H9 (cell line): ENCODE measurements at regions not wholly inside any gene's neighbourhood (a gene's known extent, or its start where the extent isn't known, plus 50 kb on each side); places are given as distances from the start of the nearest gene placed in this dataset.

Experiments
- DNase-seq: peaks from one replicate; pipeline ENCODE4 v3.0.0-alpha.2; 2017
- H2AFZ ChIP-seq: one replicate; pipeline ENCODE4 v1.6.1; 2013; ENCODE audit warnings: mild to moderate bottlenecking, low read length, control low read depth, moderate library complexity
- H2AK5ac ChIP-seq: 2 replicates; pipeline ENCODE4 v1.6.1; 2013; ENCODE audit warnings: low read length, control low read depth, mixed read lengths; ENCODE audit not compliant: insufficient read length
- H2BK120ac ChIP-seq: one replicate; pipeline ENCODE4 v1.6.1; 2013; ENCODE audit warnings: low read depth, mild to moderate bottlenecking, low read length, control low read depth, inconsistent platforms; ENCODE audit not compliant: poor library complexity, severe bottlenecking
- H2BK12ac ChIP-seq: 2 replicates; pipeline ENCODE4 v1.6.1; 2013; ENCODE audit warnings: low read length, control low read depth, mixed read lengths, low read depth; ENCODE audit not compliant: insufficient read length
- H2BK15ac ChIP-seq: 2 replicates; pipeline ENCODE4 v1.6.1; 2013; ENCODE audit warnings: low read depth, low read length, control low read depth
- H2BK20ac ChIP-seq: one replicate; pipeline ENCODE4 v1.6.1; 2013; ENCODE audit warnings: low read depth, mild to moderate bottlenecking, low read length, control low read depth, inconsistent platforms; ENCODE audit not compliant: poor library complexity, severe bottlenecking
- H2BK5ac ChIP-seq: 2 replicates; pipeline ENCODE4 v1.6.1; 2013; ENCODE audit warnings: low read length, control low read depth, mixed read lengths; ENCODE audit not compliant: insufficient read length
- H3K14ac ChIP-seq: 2 replicates; pipeline ENCODE4 v1.6.1; 2013; ENCODE audit warnings: low read length, control low read depth; ENCODE audit not compliant: insufficient read depth
- H3K18ac ChIP-seq: 2 replicates; pipeline ENCODE4 v1.6.1; 2013; ENCODE audit warnings: low read depth, mild to moderate bottlenecking, mixed read lengths, low read length, control low read depth; ENCODE audit not compliant: insufficient read length
- H3K23ac ChIP-seq: 2 replicates; pipeline ENCODE4 v1.6.1; 2013; ENCODE audit warnings: low read length, control low read depth, mixed read lengths, low read depth; ENCODE audit not compliant: insufficient read length
- H3K23me2 ChIP-seq: 2 replicates; pipeline ENCODE4 v1.6.1; 2013; ENCODE audit warnings: low read depth, mild to moderate bottlenecking, mixed read lengths, low read length, control low read depth; ENCODE audit not compliant: insufficient read length, poor library complexity, severe bottlenecking
- H3K27ac ChIP-seq: 2 replicates; pipeline ENCODE4 v1.5.1; 2013; ENCODE audit warnings: low read length, control low read depth, mixed read lengths, low read depth; ENCODE audit not compliant: insufficient read length
- H3K27me3 ChIP-seq: 2 replicates; pipeline ENCODE4 v1.6.1; 2013; ENCODE audit warnings: low read length, control low read depth, inconsistent platforms; ENCODE audit not compliant: insufficient read depth
- H3K4ac ChIP-seq: 2 replicates; pipeline ENCODE4 v1.6.1; 2013; ENCODE audit warnings: low read depth, mild to moderate bottlenecking, control low read depth, inconsistent platforms, low read length, moderate library complexity
- H3K4me1 ChIP-seq: 2 replicates; pipeline ENCODE4 v1.6.1; 2013; ENCODE audit warnings: low read length, control low read depth, inconsistent platforms; ENCODE audit not compliant: insufficient read depth
- H3K4me2 ChIP-seq: 2 replicates; pipeline ENCODE4 v1.6.1; 2013; ENCODE audit warnings: low read length, control low read depth, mixed read lengths; ENCODE audit not compliant: insufficient read length, insufficient read depth
- H3K56ac ChIP-seq: 2 replicates; pipeline ENCODE4 v1.6.1; 2013; ENCODE audit warnings: low read depth, mild to moderate bottlenecking, mixed read lengths, low read length, control low read depth; ENCODE audit not compliant: insufficient read length
- H3K79me1 ChIP-seq: 2 replicates; pipeline ENCODE4 v1.6.1; 2013; ENCODE audit warnings: low read depth, mild to moderate bottlenecking, moderate library complexity, low read length, control low read depth, inconsistent platforms; ENCODE audit not compliant: insufficient read depth, poor library complexity, severe bottlenecking
- H3K79me2 ChIP-seq: 2 replicates; pipeline ENCODE4 v1.6.1; 2013; ENCODE audit warnings: low read length, control low read depth, inconsistent platforms; ENCODE audit not compliant: insufficient read depth
- H3K9ac ChIP-seq: 2 replicates; pipeline ENCODE4 v1.6.1; 2013; ENCODE audit warnings: low read length, control low read depth, mixed read lengths; ENCODE audit not compliant: insufficient read length; ENCODE audit errors: extremely low read depth
- H3K9me3 ChIP-seq: one replicate; pipeline ENCODE4 v1.6.1; 2013; ENCODE audit warnings: low read depth, low read length, inconsistent platforms; ENCODE audit not compliant: control insufficient read depth
- H3T11ph ChIP-seq: one replicate; pipeline ENCODE4 v1.6.1; 2013; ENCODE audit warnings: mild to moderate bottlenecking, low read length, control low read depth, inconsistent platforms
- H4K20me1 ChIP-seq: one replicate; pipeline ENCODE4 v1.6.1; 2013; ENCODE audit not compliant: control insufficient read depth, insufficient read length, insufficient read depth
- H4K5ac ChIP-seq: 2 replicates; pipeline ENCODE4 v1.6.1; 2013; ENCODE audit warnings: low read depth, mild to moderate bottlenecking, mixed read lengths, low read length, control low read depth; ENCODE audit not compliant: insufficient read length
- H4K8ac ChIP-seq: replicated peaks from 2 replicates; pipeline ENCODE4 v1.6.1; 2013; ENCODE audit warnings: low read length, control low read depth, mixed read lengths, low read depth; ENCODE audit not compliant: insufficient read length
- H4K91ac ChIP-seq: 2 replicates; pipeline ENCODE4 v1.6.1; 2013; ENCODE audit warnings: low read depth, mild to moderate bottlenecking, moderate library complexity, mixed read lengths, low read length, control low read depth; ENCODE audit not compliant: insufficient read length
- H3K27ac Mint-ChIP-seq, 3 experiments: 2 replicates in 2 of 3; 3 replicates in 1 of 3; pipeline ENCODE4 v1.8.0; 2020 to 2021; ENCODE audit warnings: mixed read lengths in 3 of 3, mild to moderate bottlenecking in 1 of 3, moderate library complexity in 1 of 3
- H3K27me3 Mint-ChIP-seq: 2 replicates; pipeline ENCODE4 v1.8.0; 2021; ENCODE audit warnings: low read depth, mild to moderate bottlenecking, moderate library complexity, mixed read lengths
- H3K36me3 Mint-ChIP-seq, 3 experiments: 2 replicates in 2 of 3; 3 replicates in 1 of 3; pipeline ENCODE4 v1.8.0; 2020 to 2021; ENCODE audit warnings: low read depth in 3 of 3, mixed read lengths in 3 of 3; ENCODE audit not compliant: insufficient read depth in 1 of 3
- H3K4me1 Mint-ChIP-seq, 2 experiments: 2 replicates each; pipeline ENCODE4 v1.8.0; 2020; ENCODE audit warnings: mixed read lengths in 2 of 2
- H3K4me3 Mint-ChIP-seq, 2 experiments: 2 replicates in 1 of 2; 3 replicates in 1 of 2; pipeline ENCODE4 v1.8.0; 2020 to 2021; ENCODE audit warnings: mild to moderate bottlenecking in 2 of 2, mixed read lengths in 2 of 2, moderate library complexity in 1 of 2
- H3K9me3 Mint-ChIP-seq, 2 experiments: 2 replicates in 1 of 2; 3 replicates in 1 of 2; pipeline ENCODE4 v1.8.0; 2020; ENCODE audit warnings: mild to moderate bottlenecking in 2 of 2, mixed read lengths in 2 of 2, moderate library complexity in 1 of 2
- CTCF ChIP-seq: fragments of 200-600 bp; sonication (generic); conservative IDR thresholded peaks from 3 replicates; pipeline ENCODE4 v1.8.0; 2021; ENCODE audit warnings: antibody characterized with exemption, mild to moderate bottlenecking
- WGBS: extraction: QIAGEN DNeasy Blood & Tissue Kit; methylation state at CpG from one replicate; pipeline ENCODE4 v1.1.7; 2013; ENCODE audit warnings: missing lambda C conversion rate, low lambda C conversion rate, mixed read lengths; ENCODE audit not compliant: insufficient read length; ENCODE audit errors: extremely low coverage; 5-methylcytosine and 5-hydroxymethylcytosine counted together

GRCh38 chr7:13748998-13749397 is 240.5 kb downstream of the ETV1 start:
- no peak for TF ChIP-seq CTCF
- Histone ChIP-seq H3K79me2 (no peaks in the 10 kb centered on the region), H2AK5ac (no peak overlapping the region), H3K9ac (no peak overlapping the region), H2BK20ac (no peak overlapping the region), H3K14ac (no peak overlapping the region), H3K4me2 (no peak overlapping the region), H3K23me2 (no peaks in the 10 kb centered on the region), H3K4ac (no peak overlapping the region), H3K27me3 (no peaks in the 10 kb centered on the region), H4K20me1 (no peaks in the 10 kb centered on the region), H3K56ac (no peak overlapping the region), H3K18ac (no peak overlapping the region), H3K27ac (no peak overlapping the region), H3K4me1 (peaks cover 6% of the 10 kb centered on the region; the same call in 1 of the 2 replicates), H3T11ph (no peak overlapping the region), H2BK5ac (no peak overlapping the region), H4K8ac (no peak overlapping the region), H2BK120ac (no peak overlapping the region), H2BK15ac (no peak overlapping the region), H4K5ac (no peak overlapping the region), H3K23ac (no peak overlapping the region), H4K91ac (no peak overlapping the region), H2AFZ (no peak overlapping the region), H2BK12ac (no peak overlapping the region), H3K79me1 (no peaks in the 10 kb centered on the region), H3K9me3 (no peaks in the 10 kb centered on the region)
- Mint-ChIP-seq H3K9me3 (no peaks in the 10 kb centered on the region), H3K4me1 (peaks cover 29 to 36% of the 10 kb centered on the region in 2 experiments), H3K27ac (peak overlapping the region in 1 of 3 experiments; percentile 79; a peak in 2 of 7 replicates), H3K4me3 (no peak overlapping the region), H3K27me3 (no peaks in the 10 kb centered on the region), H3K36me3 (no peaks in the 10 kb centered on the region)
- DNase-seq, result no peak
- WGBS, result no CpG with 5 or more reads among the region's 6 CpGs
